ENCODE measurements at regions not wholly inside any gene's neighbourhood (a gene's known extent, or its start where the extent isn't known, plus 50 kb on each side); places are given as distances from the start of the nearest gene placed in this dataset.
A peak's percentile ranks its signal among the peaks of the same experiment; 100 is the strongest.

DNA sequence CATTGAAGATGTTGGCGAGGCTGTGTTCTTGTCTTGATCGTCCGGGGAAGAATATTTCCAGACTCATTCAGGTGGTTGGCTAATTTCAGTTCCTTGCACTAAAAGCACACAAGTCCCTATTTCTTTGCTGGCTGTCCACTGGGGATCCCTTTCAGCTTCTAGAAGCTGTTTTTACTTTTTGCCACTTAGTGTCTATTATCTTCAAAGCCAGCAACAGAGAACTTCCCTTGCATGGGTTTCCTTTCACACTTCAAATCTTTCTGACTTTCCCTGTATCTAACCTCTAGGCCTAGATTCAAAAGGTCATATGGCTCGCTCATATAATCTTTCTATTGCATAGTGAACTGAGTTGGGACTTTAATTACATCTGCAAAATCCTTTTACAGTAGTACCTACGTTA is 215.3 kb upstream of the PCDH9 start:
- TF ChIP-seq MYC (IDR thresholded peaks at IDR 0.05; ENCODE audit: low read depth, low read length) (no peak), POLR2A (IDR thresholded peaks at IDR 0.05; ENCODE audit: extremely low read depth, insufficient read length) (no peak)
- TF ChIP-seq, protein P1, sequence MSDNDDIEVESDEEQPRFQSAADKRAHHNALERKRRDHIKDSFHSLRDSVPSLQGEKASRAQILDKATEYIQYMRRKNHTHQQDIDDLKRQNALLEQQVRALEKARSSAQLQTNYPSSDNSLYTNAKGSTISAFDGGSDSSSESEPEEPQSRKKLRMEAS (IDR thresholded peaks at IDR 0.05; ENCODE audit: low read depth, low read length), result no peak
- TF ChIP-seq, protein P2, sequence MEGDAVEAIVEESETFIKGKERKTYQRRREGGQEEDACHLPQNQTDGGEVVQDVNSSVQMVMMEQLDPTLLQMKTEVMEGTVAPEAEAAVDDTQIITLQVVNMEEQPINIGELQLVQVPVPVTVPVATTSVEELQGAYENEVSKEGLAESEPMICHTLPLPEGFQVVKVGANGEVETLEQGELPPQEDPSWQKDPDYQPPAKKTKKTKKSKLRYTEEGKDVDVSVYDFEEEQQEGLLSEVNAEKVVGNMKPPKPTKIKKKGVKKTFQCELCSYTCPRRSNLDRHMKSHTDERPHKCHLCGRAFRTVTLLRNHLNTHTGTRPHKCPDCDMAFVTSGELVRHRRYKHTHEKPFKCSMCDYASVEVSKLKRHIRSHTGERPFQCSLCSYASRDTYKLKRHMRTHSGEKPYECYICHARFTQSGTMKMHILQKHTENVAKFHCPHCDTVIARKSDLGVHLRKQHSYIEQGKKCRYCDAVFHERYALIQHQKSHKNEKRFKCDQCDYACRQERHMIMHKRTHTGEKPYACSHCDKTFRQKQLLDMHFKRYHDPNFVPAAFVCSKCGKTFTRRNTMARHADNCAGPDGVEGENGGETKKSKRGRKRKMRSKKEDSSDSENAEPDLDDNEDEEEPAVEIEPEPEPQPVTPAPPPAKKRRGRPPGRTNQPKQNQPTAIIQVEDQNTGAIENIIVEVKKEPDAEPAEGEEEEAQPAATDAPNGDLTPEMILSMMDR (IDR thresholded peaks at IDR 0.05; ENCODE audit: low read depth, low read length), result no peak
- DNase-seq (ENCODE audit: low read depth), result no peak
- H3K4me3 ChIP-seq (ENCODE audit: low read depth, low read length), result no peak overlapping the region

DNA sequence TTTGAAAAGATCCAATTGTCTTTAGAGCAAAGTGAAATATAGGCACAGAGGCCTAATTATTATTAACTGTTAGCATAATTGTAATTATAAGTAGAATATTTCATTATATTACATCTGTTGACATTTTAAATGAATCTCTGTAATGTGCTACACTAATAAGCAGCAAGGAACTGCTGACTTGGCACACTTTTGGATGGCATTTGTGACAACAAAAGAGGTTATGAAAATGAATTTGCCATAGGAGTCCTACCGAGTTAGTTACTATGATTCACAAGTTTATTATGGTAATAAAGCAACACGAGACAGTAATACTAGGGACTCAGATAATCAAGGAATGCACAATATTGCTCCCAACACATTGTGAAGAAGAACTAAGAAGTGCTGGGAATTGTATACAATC is 213.8 kb upstream of the PCDH9 start:
- no peak overlapping the region for H3K4me3 ChIP-seq (ENCODE audit: low read depth, low read length)
- DNase-seq (ENCODE audit: low read depth), result no peak

DNA sequence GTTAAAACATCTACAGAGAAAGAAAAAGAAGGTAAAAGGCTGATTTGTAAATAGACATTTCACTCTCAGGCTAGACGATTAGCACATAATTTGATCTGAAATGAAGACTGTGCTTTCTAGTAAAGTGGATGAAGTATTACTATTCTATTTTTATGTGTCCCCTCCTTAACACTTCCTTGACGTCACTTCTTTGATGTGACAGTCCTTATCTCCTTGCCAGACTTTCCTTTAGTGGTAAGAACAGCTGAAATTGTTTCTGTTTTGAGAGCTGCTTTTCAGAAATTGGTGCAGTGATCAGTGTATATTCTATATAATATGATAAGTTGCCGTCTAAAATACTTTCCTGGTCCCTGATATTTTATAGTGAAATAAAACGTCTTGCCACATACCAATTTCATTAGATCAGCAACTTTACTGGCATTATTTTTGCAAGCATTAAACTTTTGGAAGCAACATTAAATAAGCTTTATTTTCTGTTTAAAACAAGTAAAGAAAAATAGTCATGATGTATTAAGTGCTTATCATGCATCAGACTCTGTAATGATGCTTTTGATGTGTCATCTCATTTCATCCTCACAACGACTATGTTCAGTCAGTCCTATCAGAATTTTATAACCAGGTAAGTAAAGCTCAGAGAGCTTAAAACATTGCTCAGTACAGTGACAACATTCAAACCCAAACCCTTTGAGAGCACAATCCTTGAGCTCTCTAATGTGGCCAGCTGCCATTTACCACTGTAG is 210.3 kb upstream of the PCDH9 start:
- TF ChIP-seq POLR2A (IDR thresholded peaks at IDR 0.05; ENCODE audit: extremely low read depth, insufficient read length) (no peak), MYC (IDR thresholded peaks at IDR 0.05; ENCODE audit: low read depth, low read length) (no peak)
- TF ChIP-seq, protein P1 (IDR thresholded peaks at IDR 0.05; ENCODE audit: low read depth, low read length), result no peak
- TF ChIP-seq, protein P2 (IDR thresholded peaks at IDR 0.05; ENCODE audit: low read depth, low read length), result no peak
- no peak for DNase-seq (ENCODE audit: low read depth)
- no peak overlapping the region for H3K4me3 ChIP-seq (ENCODE audit: low read depth, low read length)

More for the DNA sequence above, 213.8 kb upstream of the PCDH9 start:
- no peak for TF ChIP-seq MYC (IDR thresholded peaks at IDR 0.05; ENCODE audit: low read depth, low read length)
- TF ChIP-seq POLR2A (IDR thresholded peaks at IDR 0.05; ENCODE audit: extremely low read depth, insufficient read length), result no peak
- TF ChIP-seq, protein P1 (IDR thresholded peaks at IDR 0.05; ENCODE audit: low read depth, low read length), result no peak
- TF ChIP-seq, protein P2 (IDR thresholded peaks at IDR 0.05; ENCODE audit: low read depth, low read length), result no peak

DNA sequence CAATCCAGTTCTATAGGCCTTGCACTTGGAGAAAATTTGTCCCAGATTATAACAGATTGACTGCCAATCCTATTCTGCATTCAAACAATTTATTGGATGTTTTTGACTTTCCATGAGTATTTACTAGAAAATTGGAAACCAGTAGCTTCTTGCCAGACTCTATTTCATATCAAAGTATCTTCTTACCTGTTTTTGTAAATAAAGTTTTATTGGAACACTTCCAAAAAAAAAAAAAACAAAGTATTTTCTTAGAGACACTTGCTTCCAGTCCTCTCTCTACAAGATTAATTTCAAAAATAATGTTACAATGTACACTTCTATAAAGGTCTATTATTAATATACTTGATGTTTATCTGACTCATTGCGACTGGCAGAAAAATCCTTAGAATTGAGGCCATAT is 209.2 kb upstream of the PCDH9 start:
- TF ChIP-seq POLR2A (IDR thresholded peaks at IDR 0.05; ENCODE audit: extremely low read depth, insufficient read length), result no peak
- TF ChIP-seq, protein P2 (IDR thresholded peaks at IDR 0.05; ENCODE audit: low read depth, low read length), result no peak
- TF ChIP-seq, protein P1 (IDR thresholded peaks at IDR 0.05; ENCODE audit: low read depth, low read length), result no peak
- TF ChIP-seq MYC (IDR thresholded peaks at IDR 0.05; ENCODE audit: low read depth, low read length), result no peak
- H3K4me3 ChIP-seq (ENCODE audit: low read depth, low read length), result no peak overlapping the region
- DNase-seq (ENCODE audit: low read depth), result no peak

DNA sequence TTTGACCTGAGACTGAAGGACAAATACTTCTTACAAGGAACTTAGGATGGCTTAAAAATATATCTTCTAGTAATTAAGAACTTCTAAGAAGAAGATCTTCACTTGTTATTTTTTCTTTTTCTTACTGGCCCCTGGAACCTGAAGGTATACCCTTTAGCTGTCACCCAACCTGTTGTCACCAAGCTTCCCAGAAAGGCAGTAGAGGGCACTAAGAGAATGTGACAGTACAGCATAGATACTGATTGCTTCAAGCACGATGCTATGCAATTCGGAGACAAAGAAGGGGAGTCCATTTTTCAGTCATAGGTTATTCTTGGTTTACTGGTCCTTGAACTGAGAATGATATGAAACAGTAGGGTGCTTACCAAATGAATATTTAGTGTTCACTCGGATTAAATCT is 208.3 kb upstream of the PCDH9 start:
- peak; percentile 9 for DNase-seq (ENCODE audit: low read depth)
- no peak overlapping the region for H3K4me3 ChIP-seq (ENCODE audit: low read depth, low read length)
- TF ChIP-seq, protein P1 (IDR thresholded peaks at IDR 0.05; ENCODE audit: low read depth, low read length), result no peak
- no peak for TF ChIP-seq POLR2A (IDR thresholded peaks at IDR 0.05; ENCODE audit: extremely low read depth, insufficient read length)
- TF ChIP-seq, protein P2 (IDR thresholded peaks at IDR 0.05; ENCODE audit: low read depth, low read length), result peak; percentile 3
- no peak for TF ChIP-seq MYC (IDR thresholded peaks at IDR 0.05; ENCODE audit: low read depth, low read length)
